Breast epithelium (tissue), 3 donors: ENCODE measurements at regions not wholly inside any gene's neighbourhood (a gene's known extent, or its start where the extent isn't known, plus 50 kb on each side); places are given as distances from the start of the nearest gene placed in this dataset.

Experiments used
- CTCF ChIP-seq, 3 donors: fragments of 450-650 bp; IDR thresholded peaks; one replicate each; pipeline ENCODE4 v1.5.1; 2016 to 2017; ENCODE audit warnings: antibody characterized with exemption in 3 of 3, mild to moderate bottlenecking in 3 of 3, moderate library complexity in 3 of 3
- POLR2A ChIP-seq: fragments of 450-650 bp; IDR thresholded peaks from one replicate; pipeline ENCODE4 v1.6.1; 2016; ENCODE audit warnings: antibody characterized with exemption, mild to moderate bottlenecking, moderate library complexity

- TF ChIP-seq CTCF (IDR thresholded peaks at IDR 0.05) (no peak), POLR2A (no peak)
Measured at GRCh38 chr6:6812427-6812826, 223.9 kb downstream of the LY86 start.
